ENCODE measurements at regions not wholly inside any gene's neighbourhood (a gene's known extent, or its start where the extent isn't known, plus 50 kb on each side); places are given as distances from the start of the nearest gene placed in this dataset.

GRCh38 chr4:114034189-114034588 lies 54.7 kb upstream of the ARSJ start:
- no peaks in the 10 kb centered on the region for H3K9me3 ChIP-seq
- DNase-seq (no peak), ATAC-seq (ENCODE audit: low FRiP score in 2 of 2) (no peak)
- H3K27me3 ChIP-seq: no peaks in the 10 kb centered on the region
- H3K4me3 ChIP-seq: no peak overlapping the region
- no peaks in the 10 kb centered on the region for H3K36me3 ChIP-seq
- no peak for TF ChIP-seq CTCF (IDR thresholded peaks at IDR 0.05)
- TF ChIP-seq POLR2A (IDR thresholded peaks at IDR 0.05): no peak
- TF ChIP-seq EP300 (IDR thresholded peaks at IDR 0.05): no peak
- no peak for TF ChIP-seq POLR2AphosphoS5 (IDR thresholded peaks at IDR 0.05)
- H3K27ac ChIP-seq: no peak overlapping the region
- H3K4me1 ChIP-seq: no peaks in the 10 kb centered on the region

- ATAC-seq (ENCODE audit: low FRiP score in 2 of 2) (no peak), DNase-seq (no peak)
- no peak for TF ChIP-seq POLR2AphosphoS5 (IDR thresholded peaks at IDR 0.05)
- no peak for TF ChIP-seq EP300 (IDR thresholded peaks at IDR 0.05)
- TF ChIP-seq POLR2A (IDR thresholded peaks at IDR 0.05): no peak
- no peak for TF ChIP-seq CTCF (IDR thresholded peaks at IDR 0.05)
- Histone ChIP-seq H3K27ac (no peak overlapping the region), H3K27me3 (no peaks in the 10 kb centered on the region), H3K9me3 (no peaks in the 10 kb centered on the region), H3K4me3 (no peak overlapping the region), H3K4me1 (no peaks in the 10 kb centered on the region), H3K36me3 (no peaks in the 10 kb centered on the region)
- WGBS, 2 donors: 79 to 80% methylated on average over 4 of the region's 4 CpGs
Measured at GRCh38 chr4:114036426-114036825, 57.0 kb upstream of the ARSJ start.

- no peaks in the 10 kb centered on the region for H3K27me3 ChIP-seq
- H3K36me3 ChIP-seq: no peaks in the 10 kb centered on the region
- no peak overlapping the region for H3K4me3 ChIP-seq
- no peaks in the 10 kb centered on the region for H3K4me1 ChIP-seq
- no peaks in the 10 kb centered on the region for H3K9me3 ChIP-seq
- WGBS, 2 donors: 90 to 93% methylated on average over 5 of the region's 5 CpGs
- TF ChIP-seq POLR2A (IDR thresholded peaks at IDR 0.05) (no peak), EP300 (IDR thresholded peaks at IDR 0.05) (no peak), CTCF (IDR thresholded peaks at IDR 0.05) (no peak), POLR2AphosphoS5 (IDR thresholded peaks at IDR 0.05) (no peak)
- ATAC-seq (ENCODE audit: low FRiP score in 2 of 2) (no peak), DNase-seq (no peak)
- H3K27ac ChIP-seq: no peak overlapping the region
Measured at GRCh38 chr4:114036864-114037263, 57.4 kb upstream of the ARSJ start.

GRCh38 chr4:114037988-114038387 lies 58.5 kb upstream of the ARSJ start:
- DNase-seq (no peak), ATAC-seq (ENCODE audit: low FRiP score in 2 of 2) (no peak)
- no peaks in the 10 kb centered on the region for H3K36me3 ChIP-seq
- H3K27ac ChIP-seq: no peak overlapping the region
- TF ChIP-seq CTCF (IDR thresholded peaks at IDR 0.05) (no peak), EP300 (IDR thresholded peaks at IDR 0.05) (no peak), POLR2A (IDR thresholded peaks at IDR 0.05) (no peak), POLR2AphosphoS5 (IDR thresholded peaks at IDR 0.05) (no peak)
- H3K4me3 ChIP-seq: no peak overlapping the region
- H3K9me3 ChIP-seq: no peaks in the 10 kb centered on the region
- H3K27me3 ChIP-seq: no peaks in the 10 kb centered on the region
- no peaks in the 10 kb centered on the region for H3K4me1 ChIP-seq
- 88 to 100% methylated on average over 1 of the region's 1 CpG for WGBS, 2 donors

GRCh38 chr4:114038762-114039387 lies 59.4 kb upstream of the ARSJ start:
- Histone ChIP-seq H3K27ac (no peak overlapping the region), H3K4me3 (no peak overlapping the region), H3K36me3 (no peaks in the 10 kb centered on the region), H3K4me1 (no peaks in the 10 kb centered on the region), H3K27me3 (no peaks in the 10 kb centered on the region), H3K9me3 (no peaks in the 10 kb centered on the region)
- TF ChIP-seq POLR2AphosphoS5 (IDR thresholded peaks at IDR 0.05): no peak
- no peak for TF ChIP-seq EP300 (IDR thresholded peaks at IDR 0.05)
- ATAC-seq (ENCODE audit: low FRiP score in 2 of 2) (no peak), DNase-seq (no peak)
- WGBS, 2 donors: 48 to 51% methylated on average over 2 of the region's 2 CpGs

Data from upper lobe of left lung (tissue), 6 donors.